ENCODE measurements at regions not wholly inside any gene's neighbourhood (a gene's known extent, or its start where the extent isn't known, plus 50 kb on each side); places are given as distances from the start of the nearest gene placed in this dataset.
A peak's percentile ranks its signal among the peaks of the same experiment; 100 is the strongest.
"Not testable (repeated sequence)": the region's sequence is repeated elsewhere in the genome, so short reads cannot be mapped to it uniquely, and the experiment has no call there.

DNA sequence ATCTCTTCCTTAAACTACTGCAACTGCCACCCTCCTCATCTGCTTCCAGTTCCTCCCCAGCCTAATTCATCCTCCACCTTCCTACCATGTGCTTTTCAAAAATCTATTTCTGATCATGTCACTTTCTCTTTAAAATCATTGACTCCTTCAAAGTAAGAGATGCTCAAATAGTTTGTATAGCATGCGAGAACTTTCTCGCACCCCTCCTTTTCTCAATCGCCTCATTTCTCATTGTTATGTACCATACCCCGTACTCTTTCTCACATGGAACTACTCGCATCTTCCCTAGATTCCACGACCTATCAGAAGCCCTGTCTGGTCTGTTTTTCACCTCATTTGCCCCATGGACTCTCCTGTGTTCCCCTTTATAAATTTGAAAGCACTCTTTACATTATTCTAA lies 238.2 kb downstream of the NRIP1 start:
- DNase-seq (ENCODE audit: low spot score) = no peak

GRCh38 chr21:14825514-14825974 lies 239.3 kb downstream of the NRIP1 start:
- no peak for DNase-seq (ENCODE audit: low spot score)

DNA sequence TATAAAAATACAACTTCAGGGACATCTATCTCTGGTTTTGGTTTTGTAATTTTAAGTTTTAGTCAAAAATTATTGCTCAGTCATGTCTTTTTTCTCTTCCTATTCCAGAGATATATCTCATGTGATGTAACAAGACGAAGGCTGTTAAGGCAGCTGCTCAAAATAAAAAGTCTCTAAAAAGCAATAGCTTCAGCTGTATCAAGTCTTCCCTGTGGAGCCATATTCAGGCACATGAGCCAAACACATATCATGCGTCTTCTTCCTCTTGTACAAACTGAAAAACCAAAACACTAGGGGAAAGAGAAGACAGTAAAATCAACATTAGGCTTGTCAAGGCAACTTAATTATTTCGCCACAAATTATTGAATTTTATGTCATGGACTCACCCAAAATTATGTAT lies 240.7 kb downstream of the NRIP1 start:
- DNase-seq (ENCODE audit: low spot score) = no peak

GRCh38 chr21:14817311-14817710 lies 247.5 kb downstream of the NRIP1 start:
- no peak for DNase-seq (ENCODE audit: low spot score)

DNA sequence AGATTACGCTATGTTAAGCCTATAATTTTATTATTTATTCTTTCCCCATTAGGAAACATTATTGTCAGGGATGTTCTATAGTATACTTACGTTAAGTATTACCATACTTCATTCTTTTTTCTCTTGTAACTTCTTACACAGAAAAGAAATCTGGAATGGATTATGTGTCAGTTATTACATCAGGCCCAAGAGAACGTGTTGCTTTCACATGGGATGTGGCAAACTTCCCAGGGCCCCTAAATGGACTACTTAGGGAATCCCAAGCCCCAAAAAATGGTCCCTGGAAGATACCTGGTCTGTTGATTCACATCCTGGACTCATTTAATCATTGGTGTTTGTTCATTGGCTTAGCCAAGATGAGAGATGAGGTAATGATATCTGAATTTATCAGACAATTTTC lies 249.8 kb downstream of the NRIP1 start:
- DNase-seq (ENCODE audit: low spot score) = no peak

DNA sequence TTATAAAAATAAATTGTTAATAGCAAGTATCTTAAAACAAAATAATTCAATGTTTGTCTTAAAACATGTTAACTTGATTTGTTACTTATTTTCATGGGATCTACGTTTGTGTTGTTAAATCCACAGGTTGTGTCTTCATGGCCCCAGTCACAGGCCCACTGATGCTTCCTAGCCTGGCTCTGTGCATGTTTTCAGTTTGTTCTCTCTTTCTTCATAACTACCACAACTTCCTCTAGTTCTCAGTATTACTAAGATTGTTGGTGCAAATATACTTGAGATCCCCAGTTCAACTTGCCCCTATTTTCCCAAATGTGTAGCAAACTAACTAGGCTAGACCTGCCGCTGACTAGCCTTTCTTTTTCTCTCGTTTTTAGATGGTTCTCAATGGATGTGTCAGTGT lies 250.5 kb downstream of the NRIP1 start:
- no peak for DNase-seq (ENCODE audit: low spot score)

GRCh38 chr21:14804170-14804569 lies 258.1 kb upstream of the SAMSN1 start:
- not testable (repeated sequence) for DNase-seq (ENCODE audit: low spot score)

- DNase-seq (ENCODE audit: low spot score) = no peak
Measured at GRCh38 chr21:14797543-14797942, 251.4 kb upstream of the SAMSN1 start.

DNA sequence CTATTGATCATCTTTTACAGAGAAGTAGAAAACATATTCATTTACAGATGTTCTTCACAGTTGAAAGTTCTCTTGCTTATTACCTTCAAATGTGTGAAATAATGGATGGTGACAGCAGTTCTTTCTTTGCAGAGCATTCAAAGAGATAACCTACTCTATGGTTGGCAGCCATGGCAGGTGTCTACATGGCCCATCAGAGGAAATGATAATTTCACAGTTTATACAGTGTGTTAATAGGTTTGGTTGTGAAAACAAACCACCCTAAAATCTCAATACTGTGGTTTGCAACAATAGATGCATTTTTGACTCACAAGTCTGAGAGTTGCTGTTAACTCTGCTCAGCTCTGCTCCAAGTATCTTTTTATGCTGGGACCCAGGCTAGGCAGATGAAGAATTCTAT lies 241.2 kb upstream of the SAMSN1 start:
- DNase-seq (ENCODE audit: low spot score) = no peak

DNA sequence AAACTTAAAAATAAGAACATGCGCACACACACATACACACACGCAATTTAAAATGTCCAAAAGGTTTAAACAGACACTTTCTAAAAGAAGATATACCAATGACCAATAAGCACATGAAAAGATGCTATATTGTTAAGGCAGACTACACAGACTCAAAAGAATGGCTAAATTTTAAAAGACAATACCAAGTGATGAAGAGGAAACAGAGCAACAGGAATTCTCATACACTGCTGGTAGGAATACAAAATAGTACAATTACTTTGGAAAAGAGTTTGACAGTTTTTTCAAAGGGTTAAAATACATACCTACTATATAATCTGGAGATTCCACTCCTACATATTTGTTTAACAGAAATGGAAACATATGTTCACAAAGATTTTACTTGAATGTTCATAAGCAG lies 239.6 kb upstream of the SAMSN1 start:
- no peak for DNase-seq (ENCODE audit: low spot score)

- peak; percentile 57 for DNase-seq (ENCODE audit: low spot score)
Measured at GRCh38 chr21:14773777-14774345, 227.7 kb upstream of the SAMSN1 start.

DNA sequence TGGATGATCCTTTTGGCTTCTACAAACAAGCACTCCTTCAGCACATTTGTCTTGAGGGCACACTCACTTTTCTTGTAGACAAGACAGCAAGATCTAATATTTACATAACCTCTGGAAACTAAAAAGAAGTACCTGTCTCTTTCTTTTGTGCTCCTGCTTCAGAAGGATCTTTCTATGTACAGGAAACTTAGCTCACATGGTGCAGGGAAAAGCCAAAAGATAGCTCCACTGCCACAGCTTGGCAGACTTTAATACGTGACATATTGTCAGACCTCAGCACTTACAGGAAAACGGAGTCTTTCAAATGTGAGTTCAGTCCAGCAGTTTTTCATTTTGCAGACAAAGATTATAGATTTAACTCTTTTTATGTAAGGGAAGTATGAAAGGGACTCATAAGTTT lies 225.5 kb upstream of the SAMSN1 start:
- no peak for DNase-seq (ENCODE audit: low spot score)

DNA sequence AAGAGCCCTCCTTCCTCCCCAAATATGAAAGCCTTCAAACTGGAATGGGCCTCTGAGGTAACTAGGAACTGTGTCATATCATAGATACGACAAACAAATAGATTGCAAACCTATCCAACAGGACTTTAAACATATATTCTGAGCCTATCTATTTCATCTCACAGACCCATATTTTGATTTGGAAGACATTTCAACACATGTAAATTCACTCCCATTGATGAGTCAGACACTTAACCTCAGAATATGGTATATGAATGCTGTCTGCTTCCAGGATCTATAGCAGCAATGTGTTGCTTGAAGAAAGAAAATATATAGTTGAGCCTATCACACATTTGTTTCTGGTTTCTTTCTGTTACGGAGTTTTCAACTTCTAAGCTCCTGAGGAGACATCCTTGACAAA lies 221.9 kb upstream of the SAMSN1 start:
- no peak for DNase-seq (ENCODE audit: low spot score)

GRCh38 chr21:14767192-14767852 lies 221.2 kb upstream of the SAMSN1 start:
- no peak for DNase-seq (ENCODE audit: low spot score)

GRCh38 chr21:14766241-14766640 lies 220.1 kb upstream of the SAMSN1 start:
- DNase-seq (ENCODE audit: low spot score) = no peak

DNA sequence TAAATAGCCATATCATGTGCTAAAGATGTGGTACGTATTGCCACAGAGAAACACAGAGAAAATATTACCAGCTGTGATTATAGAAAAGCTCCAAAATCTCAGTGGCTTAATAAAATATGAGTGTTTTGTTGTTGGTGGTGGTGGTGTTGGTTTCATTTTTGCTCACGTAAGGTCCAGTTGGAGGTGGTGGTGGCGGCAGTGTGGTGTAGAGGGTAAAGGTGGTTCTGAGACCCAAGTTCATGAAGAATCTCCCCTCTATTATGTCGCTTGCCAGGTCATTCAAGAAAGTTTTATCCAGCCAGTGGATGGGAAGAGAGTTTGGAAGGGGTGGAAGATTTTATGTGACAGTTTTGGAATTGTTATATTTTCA lies 217.6 kb upstream of the SAMSN1 start:
- no peak for DNase-seq (ENCODE audit: low spot score)

- no peak for DNase-seq (ENCODE audit: low spot score)
Measured at GRCh38 chr21:14762734-14763694, 216.9 kb upstream of the SAMSN1 start.

GRCh38 chr21:14762327-14762726 lies 216.2 kb upstream of the SAMSN1 start:
- no peak for DNase-seq (ENCODE audit: low spot score)

- no peak for DNase-seq (ENCODE audit: low spot score)
Measured at GRCh38 chr21:14759285-14759684, 213.2 kb upstream of the SAMSN1 start.

- no peak for DNase-seq (ENCODE audit: low spot score)
Measured at GRCh38 chr21:14758849-14759248, 212.7 kb upstream of the SAMSN1 start.

DNA sequence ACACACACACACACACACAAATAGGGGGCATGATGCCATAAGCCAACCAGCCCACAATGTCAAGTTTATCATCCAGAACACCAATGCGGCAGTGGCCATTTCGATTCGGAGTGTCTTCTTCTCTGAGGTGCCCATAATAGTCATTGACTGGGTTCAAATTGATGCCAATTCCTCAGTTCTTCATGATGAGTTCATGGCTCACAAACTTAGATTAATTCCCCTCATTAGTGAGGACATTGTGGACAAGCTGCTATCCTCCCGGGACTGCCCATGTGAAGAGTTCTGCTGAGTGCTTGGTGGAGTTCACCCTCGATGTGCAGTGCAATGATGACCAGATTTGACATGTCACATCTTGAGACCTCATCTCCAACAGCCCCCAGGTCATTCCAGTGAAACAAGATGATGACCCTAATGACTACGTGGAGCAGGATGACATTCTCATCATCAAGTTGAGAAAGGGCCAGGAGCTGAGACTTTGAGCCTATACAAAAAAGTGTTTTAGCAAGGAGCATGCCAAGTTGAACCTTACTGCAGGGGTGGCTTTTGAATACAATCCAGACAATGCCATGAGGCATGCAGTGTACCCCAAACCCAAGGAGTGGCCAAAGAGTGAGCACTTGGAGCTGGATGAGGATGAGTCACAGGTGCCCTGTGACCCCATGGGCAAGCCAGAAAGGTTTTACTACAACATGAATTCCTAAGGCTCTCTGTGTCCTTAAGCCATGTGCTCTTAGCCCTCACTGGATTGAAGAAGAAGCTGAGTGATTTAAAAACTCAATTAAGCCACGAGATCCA lies 211.6 kb upstream of the SAMSN1 start:
- DNase-seq (ENCODE audit: low spot score) = no peak

GRCh38 chr21:14755086-14755485 lies 209.0 kb upstream of the SAMSN1 start:
- DNase-seq (ENCODE audit: low spot score) = no peak
